ENCODE measurements at regions not wholly inside any gene's neighbourhood (a gene's known extent, or its start where the extent isn't known, plus 50 kb on each side); places are given as distances from the start of the nearest gene placed in this dataset.

GRCh38 chr6:168221497-168222079 lies 98.0 kb downstream of the DACT2 start:
- no peak for TF ChIP-seq FOXK2 (IDR thresholded peaks at IDR 0.05)
- TF ChIP-seq SP1 (IDR thresholded peaks at IDR 0.05): no peak
- no peak for TF ChIP-seq ARNT (IDR thresholded peaks at IDR 0.05)
- TF ChIP-seq BHLHE40 (IDR thresholded peaks at IDR 0.05; ENCODE audit: borderline replicate concordance): no peak
- no peak for TF ChIP-seq TARDBP (IDR thresholded peaks at IDR 0.05)
- no peak for TF ChIP-seq FOXM1 (IDR thresholded peaks at IDR 0.05; ENCODE audit: borderline replicate concordance)
- TF ChIP-seq SUZ12 (IDR thresholded peaks at IDR 0.05): no peak
- no peak for TF ChIP-seq PKNOX1 (IDR thresholded peaks at IDR 0.05)
- no peak for TF ChIP-seq CTBP1 (IDR thresholded peaks at IDR 0.05; ENCODE audit: borderline replicate concordance)
- TF ChIP-seq ELF4 (IDR thresholded peaks at IDR 0.05): no peak
- TF ChIP-seq ZNF384 (IDR thresholded peaks at IDR 0.05): no peak
- no peak for TF ChIP-seq FOXA1 (IDR thresholded peaks at IDR 0.05)
- no peak for TF ChIP-seq LEF1 (IDR thresholded peaks at IDR 0.05; ENCODE audit: borderline replicate concordance)
- TF ChIP-seq L3MBTL2 (conservative IDR thresholded peaks at IDR 0.05): no peak
